GM21723 (cell line): ENCODE measurements at regions not wholly inside any gene's neighbourhood (a gene's known extent, or its start where the extent isn't known, plus 50 kb on each side); places are given as distances from the start of the nearest gene placed in this dataset.

Source experiments
- ATAC-seq: cut with Tn5 transposase; IDR thresholded peaks from one replicate; pipeline ENCODE4 v1.9.1; 2021; ENCODE audit warnings: mild to moderate bottlenecking, moderate library complexity; ENCODE audit not compliant: unreplicated experiment

DNA sequence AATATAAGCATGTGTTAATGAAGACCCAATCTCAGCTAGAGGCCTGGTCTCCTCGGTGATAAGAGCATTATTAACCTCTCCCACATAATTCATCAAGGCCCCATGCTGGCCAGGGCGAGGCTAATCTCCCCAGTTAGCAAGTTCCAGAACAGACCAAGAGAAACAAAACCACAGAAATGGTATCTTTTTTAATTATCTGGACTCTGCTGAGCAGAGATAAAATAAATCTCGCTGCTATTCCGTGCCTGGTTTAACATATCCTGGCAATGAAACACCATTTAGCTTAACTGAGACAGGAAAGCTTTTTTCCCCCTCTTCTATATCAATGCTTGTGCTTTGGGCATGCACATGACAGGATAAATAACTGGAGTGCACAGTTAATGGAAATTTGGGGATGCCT is 72.5 kb upstream of the ARHGEF3 start:
- ATAC-seq: no peak

DNA sequence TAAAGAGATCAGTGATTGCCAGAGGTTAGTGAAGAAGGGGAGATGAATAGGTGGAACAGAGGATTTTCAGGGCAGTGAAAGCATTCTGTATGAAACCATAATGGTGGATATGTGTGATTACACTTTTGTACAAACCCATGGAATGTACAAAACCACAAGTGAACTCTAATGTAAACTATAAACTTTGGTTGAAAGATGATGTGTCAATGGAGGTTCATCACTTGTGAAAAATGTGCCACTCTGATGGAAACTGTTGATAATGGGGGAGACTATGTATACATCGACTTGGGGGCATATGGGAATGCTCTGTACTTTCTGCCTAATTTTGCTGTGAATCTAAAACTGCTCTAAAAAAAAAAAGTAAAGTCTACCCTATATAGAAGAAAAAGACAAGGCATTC is 68.7 kb upstream of the ARHGEF3 start:
- no peak for ATAC-seq

DNA sequence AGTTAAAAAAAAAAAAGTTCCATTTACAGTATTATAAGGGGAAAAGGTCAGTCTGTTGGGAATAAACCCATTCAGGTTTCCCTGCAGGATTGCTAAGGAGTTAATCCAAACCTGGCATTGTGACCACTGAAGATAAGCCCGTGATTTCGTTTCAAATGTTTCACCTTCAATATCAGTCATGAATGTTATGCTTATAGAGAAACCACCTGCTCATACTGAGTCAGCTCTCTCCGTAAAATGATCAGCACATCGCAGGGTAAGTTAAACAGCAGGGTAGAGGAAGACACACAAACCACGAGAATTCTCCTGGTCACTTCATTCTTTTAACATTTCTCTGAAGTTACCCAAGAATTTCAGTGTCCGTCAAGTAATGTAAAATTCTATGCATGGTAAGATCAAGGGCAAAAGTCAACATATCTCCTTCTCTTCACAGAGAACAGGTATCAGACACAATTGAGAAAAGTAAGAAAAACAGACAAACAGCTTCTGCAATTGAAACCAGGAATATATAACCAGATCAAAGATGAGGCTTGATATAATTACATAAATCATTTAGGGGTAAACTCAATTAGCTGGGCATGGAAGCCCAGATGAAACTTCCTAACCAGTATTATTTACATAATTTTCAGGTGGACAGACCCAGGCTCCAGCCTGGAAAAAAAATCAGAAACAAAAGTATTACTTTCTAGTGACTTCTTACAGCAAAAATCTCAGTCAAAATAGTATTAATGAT is 67.6 kb upstream of the ARHGEF3 start:
- no peak for ATAC-seq

DNA sequence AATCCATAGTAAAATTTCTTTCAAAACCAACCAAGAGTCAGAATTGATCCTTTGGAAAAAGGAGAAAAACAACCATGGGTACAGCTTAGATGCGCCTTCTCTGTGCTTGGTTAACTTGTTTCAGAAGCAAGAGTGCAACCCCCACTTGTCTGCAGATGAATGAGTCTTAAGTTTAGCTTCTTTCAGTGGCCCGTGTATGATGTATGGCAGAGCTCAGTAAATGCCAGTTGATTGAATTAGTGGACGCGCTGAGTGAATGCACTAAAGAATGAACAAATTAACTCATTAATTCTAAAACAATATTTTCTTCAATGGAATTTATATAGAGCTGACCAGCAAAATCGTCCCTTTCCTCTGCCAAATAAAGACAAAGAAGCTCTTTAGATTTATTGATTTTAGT is 67.0 kb upstream of the ARHGEF3 start:
- ATAC-seq: no peak

DNA sequence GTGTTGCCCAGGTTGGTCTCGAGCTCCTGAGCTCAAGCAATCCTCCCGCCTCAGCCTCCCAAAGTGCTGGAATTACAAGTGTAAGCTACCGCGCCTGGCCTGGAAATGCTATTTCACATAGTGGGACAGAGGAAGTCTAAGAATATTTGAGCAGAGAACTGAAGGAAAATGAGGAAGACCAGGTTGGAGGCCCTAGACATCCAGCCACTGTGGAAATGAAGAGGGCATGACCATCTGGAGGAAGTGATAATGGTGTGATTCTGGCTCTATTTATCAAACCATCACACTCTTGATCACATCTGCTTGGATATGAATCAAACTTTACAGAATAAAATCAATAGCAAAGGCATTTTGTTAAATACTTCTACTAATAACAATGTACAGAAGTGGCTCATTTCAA is 65.9 kb upstream of the ARHGEF3 start:
- no peak for ATAC-seq

DNA sequence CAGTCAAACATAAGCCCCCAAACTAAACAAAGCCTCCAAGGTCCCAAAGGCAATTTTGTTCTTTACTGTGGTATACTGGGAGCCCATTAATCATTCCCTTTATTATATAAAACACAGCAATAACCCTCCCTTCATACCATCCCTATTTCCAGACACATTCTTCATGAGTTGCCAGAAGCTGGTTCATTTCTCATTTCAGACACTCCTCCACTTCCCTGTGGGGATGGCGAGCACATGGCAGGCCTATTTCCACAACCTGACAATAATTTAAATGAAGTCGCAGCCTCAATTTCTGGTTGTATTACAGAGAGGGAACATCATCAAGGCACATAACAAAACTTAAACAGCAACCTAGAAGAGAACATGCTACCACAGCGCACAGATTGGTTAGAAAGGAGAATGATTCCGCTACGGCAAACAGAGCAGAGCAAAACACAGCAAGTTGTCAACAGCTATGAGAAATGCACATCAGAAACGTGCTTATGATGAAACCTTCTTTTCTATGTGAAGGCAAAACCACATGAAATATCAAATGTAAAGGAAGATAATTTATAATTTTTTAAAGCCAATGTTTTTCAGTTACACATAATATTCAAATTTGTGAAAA is 63.3 kb upstream of the ARHGEF3 start:
- ATAC-seq: no peak

DNA sequence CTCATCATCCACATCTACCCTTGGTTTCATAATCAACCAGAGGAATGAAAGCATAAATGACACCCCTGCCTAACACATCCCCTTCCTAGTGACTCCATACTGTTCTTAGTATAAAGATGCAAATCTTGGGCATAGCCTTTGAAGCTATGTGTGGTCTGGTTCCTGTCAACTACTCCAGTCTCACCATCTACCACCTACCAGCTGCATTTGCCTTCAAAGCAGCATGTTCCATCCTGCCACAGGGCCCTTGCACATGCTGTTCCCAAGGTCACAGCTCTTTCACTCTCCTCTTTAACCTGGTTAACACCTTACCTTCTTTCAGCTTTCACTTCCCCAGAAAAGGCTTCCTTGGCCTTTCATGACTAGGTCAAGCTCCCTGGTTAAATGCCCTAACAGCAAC is 62.3 kb upstream of the ARHGEF3 start:
- no peak for ATAC-seq

DNA sequence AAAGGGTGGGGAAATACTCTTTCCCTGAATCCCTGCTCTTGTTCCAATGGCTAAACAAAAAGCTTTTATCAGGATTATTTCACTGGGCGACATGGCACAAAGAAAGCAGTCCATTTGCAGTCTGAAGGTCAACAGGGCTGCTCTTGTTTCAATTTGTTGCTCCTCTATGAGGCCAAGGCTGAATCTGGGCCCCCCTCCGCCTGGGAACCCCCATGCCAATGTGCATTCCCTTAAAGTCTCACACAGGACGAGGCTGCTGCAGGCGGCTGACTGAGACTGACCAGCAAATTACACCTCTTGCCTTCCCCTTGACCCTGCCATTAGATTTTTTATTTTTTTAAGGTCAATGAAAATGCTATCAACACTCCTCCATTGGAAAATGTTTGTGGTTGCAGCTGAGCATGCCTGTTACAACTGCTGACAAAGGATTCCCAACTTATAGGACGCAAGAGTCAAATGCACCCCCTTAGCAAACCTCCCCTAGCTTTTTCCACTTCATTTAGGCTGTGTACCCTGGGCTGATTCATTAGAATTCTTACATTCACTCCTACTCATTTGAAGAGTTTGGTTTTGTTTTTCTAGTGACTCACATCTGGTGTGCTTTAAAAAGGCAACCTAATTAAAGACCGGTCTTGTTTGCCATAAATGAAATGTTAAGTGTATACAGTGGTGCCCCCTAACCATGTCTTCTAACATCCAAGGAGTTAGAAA is 60.8 kb upstream of the ARHGEF3 start:
- ATAC-seq: no peak

DNA sequence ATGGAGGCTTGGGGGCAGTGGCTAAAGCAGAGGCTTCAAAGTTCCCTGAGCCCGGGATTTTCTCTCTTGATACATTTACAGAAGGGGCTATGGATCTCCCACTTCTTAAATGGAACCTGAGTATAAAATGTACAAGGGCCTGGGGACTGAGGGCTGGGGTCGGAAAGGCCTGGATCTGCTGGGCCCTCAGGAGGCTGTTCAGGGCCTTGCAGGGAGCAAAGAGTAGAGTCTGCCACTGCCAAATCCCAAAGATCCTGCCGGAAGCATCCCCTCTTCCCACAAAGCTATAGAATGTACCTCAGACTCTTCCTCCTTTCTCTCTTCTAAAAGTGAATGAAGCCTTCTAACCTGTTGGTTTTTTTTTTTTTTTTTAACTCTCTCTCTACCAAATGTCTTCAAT is 59.8 kb upstream of the ARHGEF3 start:
- no peak for ATAC-seq

DNA sequence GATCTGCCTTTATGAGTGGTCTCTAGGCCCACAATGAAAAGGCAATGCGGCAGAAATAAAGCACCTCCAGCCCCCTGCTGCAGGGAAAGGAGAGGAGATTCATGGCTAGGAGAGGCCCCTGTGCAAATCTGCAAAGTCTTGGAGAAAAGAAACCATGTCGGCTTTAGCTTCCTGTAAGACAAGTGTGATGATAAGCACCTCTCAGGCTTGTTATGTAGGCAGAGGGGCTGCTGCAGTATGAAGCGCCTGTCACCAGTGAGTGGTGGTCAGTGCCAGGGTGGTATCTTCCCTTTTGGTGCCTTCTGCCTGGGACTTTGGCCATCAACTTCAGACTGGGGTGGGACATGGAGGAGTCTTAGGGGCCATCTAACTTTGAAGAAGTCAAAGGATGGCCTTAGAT is 59.2 kb upstream of the ARHGEF3 start:
- ATAC-seq: no peak

DNA sequence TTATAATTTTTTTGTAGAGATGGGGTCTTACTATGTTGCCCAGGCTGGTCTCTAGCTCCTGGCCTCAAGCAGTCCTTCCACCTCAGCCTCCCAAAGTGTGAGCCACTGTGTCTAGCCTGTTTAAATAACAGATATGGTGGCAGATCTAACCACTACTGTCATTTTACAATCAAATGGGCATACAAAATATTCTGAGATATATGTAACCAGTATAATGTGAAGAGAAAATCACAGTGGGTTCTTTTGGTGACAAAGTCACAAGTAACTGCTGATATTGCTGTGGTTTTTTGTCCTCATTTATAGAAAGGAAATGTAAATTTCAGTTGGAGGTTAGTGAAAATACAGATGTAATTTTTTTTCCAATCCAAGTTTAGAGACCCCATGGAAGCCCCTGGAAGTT is 58.6 kb upstream of the ARHGEF3 start:
- no peak for ATAC-seq

DNA sequence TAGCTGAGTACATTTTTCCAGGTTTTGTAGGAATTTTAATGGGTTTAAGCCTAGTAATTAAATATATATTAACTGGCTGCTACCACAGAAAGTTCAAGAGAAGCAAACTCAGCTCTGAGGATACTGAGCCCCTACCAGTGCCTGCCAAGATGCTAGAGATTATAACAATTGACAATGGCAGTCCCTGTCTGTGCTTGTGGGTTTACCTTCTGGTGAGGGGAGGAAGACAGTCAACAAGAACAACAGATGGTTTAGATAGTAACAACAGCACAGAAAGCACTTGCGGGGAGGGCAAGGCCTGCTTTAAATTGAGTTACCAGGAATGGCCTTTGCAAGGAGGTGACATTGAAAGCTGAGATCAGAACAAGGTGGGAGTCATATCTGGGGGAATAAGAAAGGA is 56.6 kb upstream of the ARHGEF3 start:
- no peak for ATAC-seq

DNA sequence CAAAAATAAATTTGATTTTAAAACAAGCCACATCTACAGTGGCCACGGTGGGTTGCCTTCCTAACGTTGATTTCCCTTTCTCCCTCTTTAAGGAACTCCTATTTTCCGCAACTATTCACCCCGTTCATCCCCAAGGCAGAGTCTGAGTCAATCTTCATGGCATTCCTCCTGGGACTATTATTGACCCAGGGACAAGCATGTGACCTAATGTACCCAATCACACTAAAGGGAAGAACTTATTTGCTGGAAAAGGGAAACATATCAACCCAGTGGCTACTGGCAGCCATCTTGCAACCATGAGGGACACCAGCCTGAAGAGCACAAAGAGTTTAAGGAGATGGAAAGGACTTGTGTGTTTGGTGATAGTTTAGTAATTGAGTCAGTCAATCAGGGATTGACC is 55.4 kb upstream of the ARHGEF3 start:
- no peak for ATAC-seq

DNA sequence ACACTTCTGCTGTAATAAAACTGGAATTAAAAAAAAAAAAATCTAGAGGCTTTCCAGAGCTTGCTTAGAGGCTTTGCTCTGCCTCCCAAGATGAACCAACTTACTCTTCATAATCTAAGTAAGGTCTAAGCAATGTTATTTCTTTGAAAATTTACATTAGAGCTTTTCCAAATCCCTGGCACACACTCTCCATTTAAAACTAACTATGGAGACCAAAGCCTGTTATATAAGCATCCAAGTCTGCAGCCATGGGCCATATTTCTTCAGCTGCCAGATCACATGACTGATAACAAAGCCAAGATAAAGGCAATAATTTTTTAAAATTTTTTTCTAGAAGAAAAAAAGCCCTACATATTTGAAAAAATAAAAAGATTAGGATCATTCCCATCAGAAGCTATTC is 55.0 kb upstream of the ARHGEF3 start:
- no peak for ATAC-seq

DNA sequence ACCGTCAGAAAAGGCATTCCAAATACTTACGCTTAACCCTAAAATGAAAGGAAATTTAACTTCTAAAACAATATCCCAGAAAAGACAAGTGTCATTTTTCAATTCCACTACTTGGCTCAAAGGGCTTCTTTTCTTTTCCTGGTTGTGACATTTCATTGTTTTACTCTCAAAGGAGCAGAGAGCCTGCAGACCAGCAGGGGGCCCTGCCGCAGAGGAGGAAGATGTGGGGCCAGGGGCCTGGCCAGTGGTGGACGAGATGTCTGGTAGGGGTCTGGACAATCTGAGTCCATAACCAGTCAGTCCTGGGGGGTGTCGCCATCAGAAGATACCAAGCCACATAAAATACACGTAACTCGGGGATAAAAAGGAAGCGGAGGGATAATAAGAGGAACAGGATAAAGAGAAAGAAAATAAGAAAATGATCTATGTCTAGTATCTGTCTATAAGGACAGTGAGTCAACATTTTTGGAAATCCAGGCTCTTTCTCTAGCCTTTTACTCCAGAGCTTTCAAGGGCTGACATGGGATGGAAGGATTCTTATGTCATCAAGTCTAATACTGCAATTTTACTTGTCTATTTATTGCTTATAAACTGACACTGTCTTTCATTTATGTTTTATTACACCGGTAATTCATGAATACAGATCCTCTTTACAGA is 54.2 kb upstream of the ARHGEF3 start:
- no peak for ATAC-seq

DNA sequence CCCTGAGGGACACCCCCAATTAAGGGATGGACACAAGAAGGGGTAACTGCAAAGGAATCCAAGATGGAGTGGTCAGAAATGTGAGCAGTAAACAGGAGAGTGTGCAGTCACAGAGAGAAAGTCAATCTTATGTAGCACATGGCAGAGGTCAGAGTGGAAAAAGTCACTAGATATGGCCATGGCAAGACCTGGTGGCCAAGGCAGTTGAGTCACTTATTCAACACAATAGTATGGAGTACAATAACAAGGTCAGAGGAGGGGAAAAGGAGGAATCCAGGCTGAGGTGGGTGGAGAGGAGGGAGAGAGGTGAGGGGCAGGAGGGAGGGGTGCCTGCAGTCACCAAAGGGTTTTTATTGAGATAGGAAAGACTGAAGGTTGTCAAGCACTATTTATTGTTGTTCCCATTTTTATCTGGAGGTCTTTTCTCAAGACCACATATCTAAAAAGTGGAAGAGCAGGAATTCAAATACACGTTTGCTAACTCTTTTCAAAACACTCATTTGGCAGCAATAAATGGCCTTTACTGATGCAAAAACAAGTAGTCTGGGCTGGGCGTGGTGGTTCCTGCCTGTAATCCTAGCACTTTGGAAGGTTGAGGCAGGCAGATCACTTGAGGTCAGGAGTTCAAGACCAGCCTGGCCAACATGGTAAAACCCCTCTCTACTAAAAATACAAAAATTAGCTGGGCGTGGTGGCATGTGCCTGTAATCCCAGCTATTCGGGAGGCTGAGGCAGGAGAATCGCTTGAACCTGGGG is 53.3 kb upstream of the ARHGEF3 start:
- no peak for ATAC-seq

DNA sequence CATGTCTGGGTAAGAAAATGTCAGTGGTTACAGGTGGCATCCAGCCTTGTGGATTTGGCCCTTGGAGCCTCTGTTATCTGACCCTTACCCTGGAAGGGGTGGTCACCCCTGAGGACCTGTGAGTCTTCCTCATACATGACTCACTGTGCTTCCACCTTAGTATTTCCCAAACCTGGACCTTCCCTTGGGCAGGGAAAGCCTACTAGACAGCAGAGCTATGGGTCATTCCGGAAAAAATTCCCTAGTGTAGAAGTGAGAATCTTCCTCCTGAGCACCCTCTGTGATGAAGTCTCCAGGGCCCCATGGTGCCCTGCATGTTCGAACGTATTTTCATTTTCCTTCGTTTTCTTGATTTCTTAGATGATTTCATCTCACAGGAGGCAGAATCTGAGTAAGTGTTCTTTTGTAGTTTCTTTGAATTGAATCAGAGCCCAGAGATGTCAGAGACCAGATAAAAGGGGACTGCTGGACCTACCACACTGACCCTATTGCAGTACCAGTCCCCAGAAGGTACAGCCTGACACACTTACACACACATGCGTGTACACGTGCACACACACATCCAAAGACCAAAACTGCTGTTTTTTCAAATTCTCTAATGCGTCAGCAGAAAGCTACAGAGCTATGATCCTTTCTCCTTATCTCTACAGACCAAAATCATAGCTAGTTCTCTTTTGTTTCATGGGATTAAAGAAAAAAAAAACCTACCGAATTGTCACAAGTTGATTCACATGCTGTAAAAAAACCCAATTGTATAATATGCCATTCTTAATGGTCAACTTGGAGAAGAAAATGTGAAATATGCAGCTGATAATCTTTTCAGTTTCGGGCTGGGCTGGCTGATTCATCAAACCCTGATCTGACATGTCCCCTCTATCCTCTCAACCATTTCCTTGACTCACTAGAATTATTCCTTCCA is 50.5 kb upstream of the ARHGEF3 start:
- ATAC-seq: no peak
